ENCODE measurements at regions not wholly inside any gene's neighbourhood (a gene's known extent, or its start where the extent isn't known, plus 50 kb on each side); places are given as distances from the start of the nearest gene placed in this dataset.
A peak's percentile ranks its signal among the peaks of the same experiment; 100 is the strongest.
"Not testable (repeated sequence)": the region's sequence is repeated elsewhere in the genome, so short reads cannot be mapped to it uniquely, and the experiment has no call there.

DNA sequence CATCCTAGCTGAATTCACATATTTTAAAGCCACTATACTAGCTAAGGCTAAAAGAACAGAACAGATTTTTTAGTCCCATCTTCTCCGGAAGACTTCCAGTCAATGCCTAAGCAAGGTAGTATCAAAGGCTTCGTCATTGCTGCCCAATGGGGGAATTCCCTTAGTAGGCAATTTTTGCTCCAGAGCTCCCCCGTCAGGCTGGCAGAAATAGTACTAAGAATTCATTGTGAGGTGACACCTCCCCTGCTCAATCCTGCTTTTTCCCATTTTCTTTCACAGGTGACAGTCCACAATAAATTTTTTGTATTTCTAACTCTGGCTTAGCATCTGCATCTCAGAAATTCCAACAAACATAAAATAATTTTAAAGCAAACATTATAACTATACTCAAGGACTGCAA, 52.8 kb upstream of the SRSF6 start:
- peak; percentile 25 for DNase-seq (ENCODE audit: extremely low spot score, unreplicated experiment)
- Mint-ChIP-seq H3K4me3 (ENCODE audit: unreplicated experiment) (no peak overlapping the region), H3K4me1 (ENCODE audit: unreplicated experiment) (no peaks in the 10 kb centered on the region), H3K36me3 (ENCODE audit: unreplicated experiment) (no peaks in the 10 kb centered on the region), H3K27me3 (ENCODE audit: unreplicated experiment) (no peaks in the 10 kb centered on the region), H3K9me3 (ENCODE audit: unreplicated experiment) (peaks cover 8% of the 10 kb centered on the region), H3K27ac (ENCODE audit: unreplicated experiment) (no peak overlapping the region)
- TF ChIP-seq, protein P1, sequence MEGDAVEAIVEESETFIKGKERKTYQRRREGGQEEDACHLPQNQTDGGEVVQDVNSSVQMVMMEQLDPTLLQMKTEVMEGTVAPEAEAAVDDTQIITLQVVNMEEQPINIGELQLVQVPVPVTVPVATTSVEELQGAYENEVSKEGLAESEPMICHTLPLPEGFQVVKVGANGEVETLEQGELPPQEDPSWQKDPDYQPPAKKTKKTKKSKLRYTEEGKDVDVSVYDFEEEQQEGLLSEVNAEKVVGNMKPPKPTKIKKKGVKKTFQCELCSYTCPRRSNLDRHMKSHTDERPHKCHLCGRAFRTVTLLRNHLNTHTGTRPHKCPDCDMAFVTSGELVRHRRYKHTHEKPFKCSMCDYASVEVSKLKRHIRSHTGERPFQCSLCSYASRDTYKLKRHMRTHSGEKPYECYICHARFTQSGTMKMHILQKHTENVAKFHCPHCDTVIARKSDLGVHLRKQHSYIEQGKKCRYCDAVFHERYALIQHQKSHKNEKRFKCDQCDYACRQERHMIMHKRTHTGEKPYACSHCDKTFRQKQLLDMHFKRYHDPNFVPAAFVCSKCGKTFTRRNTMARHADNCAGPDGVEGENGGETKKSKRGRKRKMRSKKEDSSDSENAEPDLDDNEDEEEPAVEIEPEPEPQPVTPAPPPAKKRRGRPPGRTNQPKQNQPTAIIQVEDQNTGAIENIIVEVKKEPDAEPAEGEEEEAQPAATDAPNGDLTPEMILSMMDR (IDR thresholded peaks at IDR 0.05), result peak; percentile 5

DNA sequence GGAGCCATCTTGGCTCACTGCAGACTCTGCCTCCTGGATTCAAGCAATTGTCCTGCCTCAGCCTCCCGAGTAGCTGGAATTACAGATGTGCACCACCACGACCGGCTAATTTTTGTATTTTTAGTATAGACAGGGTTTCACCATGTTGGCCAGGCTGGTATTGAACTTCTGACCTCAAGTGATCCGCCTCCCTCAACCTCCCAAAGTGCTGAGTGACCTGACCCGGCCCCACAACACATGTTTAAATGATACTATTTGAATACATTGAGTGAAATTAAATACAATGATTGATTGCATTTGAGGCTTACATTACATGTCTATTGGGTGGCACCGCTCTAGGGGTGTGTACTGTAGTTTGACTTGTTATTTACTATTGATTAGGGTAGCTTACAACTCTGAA, 56.8 kb upstream of the SRSF6 start:
- not testable (repeated sequence) for H3K4me3 Mint-ChIP-seq (ENCODE audit: unreplicated experiment); H3K4me1 Mint-ChIP-seq (ENCODE audit: unreplicated experiment); H3K36me3 Mint-ChIP-seq (ENCODE audit: unreplicated experiment); H3K9me3 Mint-ChIP-seq (ENCODE audit: unreplicated experiment); DNase-seq (ENCODE audit: extremely low spot score, unreplicated experiment); H3K27me3 Mint-ChIP-seq (ENCODE audit: unreplicated experiment); H3K27ac Mint-ChIP-seq (ENCODE audit: unreplicated experiment)

DNA sequence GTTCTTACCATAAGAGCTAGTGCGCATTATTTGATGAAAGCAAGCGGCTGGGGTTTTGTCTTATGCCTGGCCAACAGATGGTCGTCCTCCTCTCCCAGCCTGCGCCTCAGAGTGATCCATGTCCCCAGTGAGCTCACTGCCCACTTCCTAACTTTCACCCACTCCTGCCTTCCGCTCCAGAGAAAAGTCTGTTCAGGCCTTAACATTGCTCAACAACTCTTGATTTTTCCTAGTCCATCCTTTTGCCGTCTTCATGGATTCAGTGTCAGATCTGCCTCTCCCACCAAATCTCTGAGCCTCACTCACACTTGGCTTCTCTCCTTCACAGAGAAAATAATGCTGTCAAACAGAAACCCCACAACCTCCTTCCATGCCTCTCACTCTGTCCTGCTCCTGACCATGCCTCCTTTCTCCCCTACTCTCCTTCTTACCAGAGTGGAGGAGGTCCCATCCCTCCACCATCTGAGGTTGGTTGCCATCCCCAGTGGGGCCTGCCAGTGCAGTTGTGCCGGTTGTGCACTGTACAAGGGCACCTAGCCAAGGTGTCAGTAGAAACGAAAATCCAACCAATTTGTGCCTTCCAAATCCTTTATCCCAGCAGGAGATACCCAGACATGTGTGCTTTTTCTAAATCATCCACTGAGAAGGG, 58.9 kb upstream of the SRSF6 start:
- no peaks in the 10 kb centered on the region for H3K4me1 Mint-ChIP-seq (ENCODE audit: unreplicated experiment)
- H3K27ac Mint-ChIP-seq (ENCODE audit: unreplicated experiment), result no peak overlapping the region
- no peak overlapping the region for H3K4me3 Mint-ChIP-seq (ENCODE audit: unreplicated experiment)
- TF ChIP-seq, protein P1 (IDR thresholded peaks at IDR 0.05), result no peak
- DNase-seq (ENCODE audit: extremely low spot score, unreplicated experiment), result peak; percentile 62
- no peaks in the 10 kb centered on the region for H3K36me3 Mint-ChIP-seq (ENCODE audit: unreplicated experiment)
- H3K27me3 Mint-ChIP-seq (ENCODE audit: unreplicated experiment), result no peaks in the 10 kb centered on the region
- H3K9me3 Mint-ChIP-seq (ENCODE audit: unreplicated experiment), result no peaks in the 10 kb centered on the region

DNA sequence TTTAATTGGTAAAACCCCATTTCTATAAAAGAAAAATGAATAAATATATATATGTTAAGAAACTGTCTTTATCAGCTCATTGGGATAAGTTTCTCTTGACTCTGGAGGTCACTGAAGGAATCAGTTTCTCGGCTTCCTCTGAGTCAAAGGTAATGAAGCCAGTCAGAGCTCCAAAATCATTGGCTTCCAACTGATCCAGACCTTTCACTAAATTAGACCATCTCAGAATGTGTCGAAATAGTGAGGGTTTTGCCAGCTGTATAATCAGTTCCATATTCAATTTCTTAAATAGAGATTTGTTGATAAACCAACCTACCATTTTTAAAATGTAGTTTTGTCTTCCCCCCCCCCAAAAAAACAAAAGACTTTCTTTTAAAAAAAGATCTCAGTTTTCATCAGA, 60.5 kb upstream of the SRSF6 start:
- no peak overlapping the region for H3K27ac Mint-ChIP-seq (ENCODE audit: unreplicated experiment)
- no peak for DNase-seq (ENCODE audit: extremely low spot score, unreplicated experiment)
- no peaks in the 10 kb centered on the region for H3K27me3 Mint-ChIP-seq (ENCODE audit: unreplicated experiment)
- no peak overlapping the region for H3K4me3 Mint-ChIP-seq (ENCODE audit: unreplicated experiment)
- H3K36me3 Mint-ChIP-seq (ENCODE audit: unreplicated experiment), result no peaks in the 10 kb centered on the region
- TF ChIP-seq, protein P1 (IDR thresholded peaks at IDR 0.05), result no peak
- no peaks in the 10 kb centered on the region for H3K9me3 Mint-ChIP-seq (ENCODE audit: unreplicated experiment)
- H3K4me1 Mint-ChIP-seq (ENCODE audit: unreplicated experiment), result no peaks in the 10 kb centered on the region

DNA sequence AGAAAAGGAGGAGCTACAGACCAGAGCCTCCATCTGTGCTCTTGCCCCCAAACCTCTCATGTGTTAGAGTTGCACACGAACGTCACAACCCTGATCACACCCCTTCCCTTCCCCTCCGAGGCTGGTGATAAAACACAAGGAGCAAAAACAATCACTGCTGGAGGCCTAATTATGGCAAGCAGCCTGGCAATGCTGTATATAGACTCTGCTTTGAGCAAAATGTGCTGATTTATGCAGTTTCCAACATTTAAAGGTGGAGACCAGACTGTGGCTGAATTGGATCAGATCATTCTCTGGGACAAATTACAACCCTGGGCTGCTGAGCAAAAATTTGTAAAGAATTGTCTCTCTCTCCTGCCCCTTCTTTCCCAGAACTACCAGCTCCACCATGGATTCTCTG, 64.6 kb upstream of the SRSF6 start:
- Mint-ChIP-seq H3K27me3 (ENCODE audit: unreplicated experiment) (no peaks in the 10 kb centered on the region), H3K36me3 (ENCODE audit: unreplicated experiment) (no peaks in the 10 kb centered on the region), H3K4me3 (ENCODE audit: unreplicated experiment) (no peak overlapping the region), H3K9me3 (ENCODE audit: unreplicated experiment) (no peaks in the 10 kb centered on the region), H3K4me1 (ENCODE audit: unreplicated experiment) (no peaks in the 10 kb centered on the region), H3K27ac (ENCODE audit: unreplicated experiment) (no peak overlapping the region)
- TF ChIP-seq, protein P1 (IDR thresholded peaks at IDR 0.05), result no peak
- peak; percentile 42 for DNase-seq (ENCODE audit: extremely low spot score, unreplicated experiment)

DNA sequence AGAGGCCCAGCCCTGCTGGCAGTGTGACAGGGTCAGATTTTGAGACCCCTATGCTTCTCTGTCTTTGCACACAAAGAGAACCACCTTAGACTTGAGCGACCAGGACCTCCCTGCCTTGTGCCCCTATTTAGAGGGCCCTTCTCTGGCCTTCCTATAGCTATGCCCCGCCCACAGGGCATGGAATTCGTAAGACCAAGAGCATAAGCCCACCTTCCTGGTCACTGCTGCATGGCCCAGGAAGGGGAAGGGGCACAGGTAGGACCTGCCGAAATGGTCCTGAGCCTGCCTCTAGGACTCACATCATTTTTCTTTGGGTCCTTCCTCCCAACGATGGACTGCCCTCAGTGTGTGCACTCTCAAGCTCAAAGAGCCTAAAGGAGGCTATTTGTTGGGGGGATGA, 65.1 kb upstream of the SRSF6 start:
- Mint-ChIP-seq H3K9me3 (ENCODE audit: unreplicated experiment) (no peaks in the 10 kb centered on the region), H3K36me3 (ENCODE audit: unreplicated experiment) (no peaks in the 10 kb centered on the region), H3K27ac (ENCODE audit: unreplicated experiment) (no peak overlapping the region), H3K27me3 (ENCODE audit: unreplicated experiment) (no peaks in the 10 kb centered on the region), H3K4me3 (ENCODE audit: unreplicated experiment) (no peak overlapping the region), H3K4me1 (ENCODE audit: unreplicated experiment) (no peaks in the 10 kb centered on the region)
- DNase-seq (ENCODE audit: extremely low spot score, unreplicated experiment), result peak; percentile 60
- TF ChIP-seq, protein P1 (IDR thresholded peaks at IDR 0.05), result no peak

Data from osteocyte (in vitro differentiated cells).